T1000 (cell line): ENCODE measurements at regions not wholly inside any gene's neighbourhood (a gene's known extent, or its start where the extent isn't known, plus 50 kb on each side); places are given as distances from the start of the nearest gene placed in this dataset.
A peak's percentile ranks its signal among the peaks of the same experiment; 100 is the strongest.

Source experiments
- DNase-seq: peaks from one replicate; lab custom pipeline; 2025; ENCODE audit warnings: mixed read lengths; lab: John Stamatoyannopoulos, UW

DNA sequence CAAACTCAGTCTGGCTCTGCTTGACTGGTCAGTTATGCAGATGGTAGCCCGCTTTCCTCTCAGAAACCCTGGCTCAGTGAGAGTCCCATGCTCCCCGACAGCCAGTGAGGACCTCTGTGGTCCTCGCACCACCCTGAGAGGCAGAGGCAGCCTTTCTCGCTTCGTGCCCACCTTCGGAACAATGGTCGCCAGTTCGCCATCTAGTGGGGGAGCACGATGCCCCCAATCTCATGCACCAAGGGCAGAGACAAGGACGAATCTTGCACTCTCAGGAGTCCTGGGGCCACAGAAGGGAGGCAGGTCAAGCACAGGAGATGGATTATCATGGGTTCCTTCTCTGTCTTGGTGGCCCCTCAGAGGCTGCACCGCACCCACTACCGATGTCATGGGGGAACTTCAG is 75.2 kb downstream of the RHCG start:
- no peak for DNase-seq

DNA sequence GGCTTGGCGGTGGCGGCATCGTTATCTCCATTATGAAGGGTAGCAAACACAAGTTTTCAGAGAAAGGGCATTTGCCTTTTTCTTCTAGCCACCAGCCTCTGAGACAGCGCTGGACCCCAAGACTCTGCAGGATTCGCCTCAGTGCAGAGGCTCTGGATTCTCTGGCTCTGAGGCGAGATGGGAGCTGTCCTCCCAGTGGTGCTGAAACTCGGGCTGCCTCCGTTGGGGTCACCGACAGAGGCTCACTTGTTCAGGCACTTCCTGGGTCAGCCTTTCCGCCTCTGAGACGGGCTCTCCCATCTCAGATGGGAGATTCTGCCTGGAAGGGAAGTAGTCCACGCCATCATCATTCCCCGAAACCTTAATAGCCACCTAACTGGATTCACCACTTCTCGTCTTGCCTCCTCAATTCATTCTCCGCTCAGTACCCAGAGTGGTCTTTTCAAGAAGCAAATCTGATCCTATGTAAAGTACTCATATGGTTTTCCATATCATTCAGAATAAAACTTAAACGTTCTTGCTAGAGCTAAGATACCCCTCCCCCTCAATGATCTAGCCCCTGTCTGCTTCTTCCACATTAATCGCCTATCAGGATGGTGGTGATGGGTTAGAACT is 76.9 kb downstream of the RHCG start:
- DNase-seq, result no peak

GRCh38 chr15:89417206-89417725 is 79.1 kb downstream of the RHCG start:
- DNase-seq, result no peak

DNA sequence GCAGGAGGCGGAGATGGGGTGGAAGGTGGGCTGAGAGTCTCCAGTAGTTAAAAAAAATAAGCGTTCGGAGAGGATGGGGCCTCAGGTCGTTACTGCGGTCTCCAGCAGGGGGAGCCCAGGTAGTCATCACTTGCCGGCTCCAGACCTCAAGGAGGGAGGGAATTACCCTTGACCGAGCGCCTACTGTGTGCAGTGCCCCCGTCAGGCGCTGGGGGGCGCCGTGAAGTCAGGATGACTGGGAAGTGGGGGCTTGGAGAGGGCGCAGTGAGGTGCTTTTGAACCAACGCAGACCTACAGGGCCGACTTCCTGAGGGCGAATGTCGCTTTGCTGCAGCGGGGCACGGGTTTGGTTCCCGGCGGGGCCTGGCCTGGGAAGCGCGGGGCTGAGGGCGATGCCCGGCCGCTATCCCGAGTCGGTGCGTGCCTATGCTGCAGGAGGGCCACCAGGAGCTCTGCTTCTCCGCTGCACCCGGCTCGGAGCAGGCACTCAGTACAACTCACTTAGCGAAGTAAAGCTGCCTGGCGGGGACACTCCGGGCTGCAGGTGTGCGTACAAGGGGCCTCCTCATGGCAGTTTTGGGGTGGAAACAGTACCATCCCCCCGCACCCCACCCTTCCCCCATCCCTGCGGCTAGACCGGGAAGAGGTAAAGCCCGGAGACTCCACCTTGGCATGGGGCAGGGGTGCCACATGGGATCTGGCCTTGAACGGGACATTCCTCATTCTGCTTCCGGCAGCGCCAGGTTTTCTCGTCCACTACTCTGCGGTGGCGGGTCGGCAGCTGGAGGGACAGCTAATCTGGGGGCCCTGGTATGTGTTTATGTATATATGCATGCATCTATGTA is 79.8 kb downstream of the RHCG start:
- peak; percentile 3 for DNase-seq

GRCh38 chr15:89414571-89414970 is 79.9 kb upstream of the POLG start:
- DNase-seq, result no peak

DNA sequence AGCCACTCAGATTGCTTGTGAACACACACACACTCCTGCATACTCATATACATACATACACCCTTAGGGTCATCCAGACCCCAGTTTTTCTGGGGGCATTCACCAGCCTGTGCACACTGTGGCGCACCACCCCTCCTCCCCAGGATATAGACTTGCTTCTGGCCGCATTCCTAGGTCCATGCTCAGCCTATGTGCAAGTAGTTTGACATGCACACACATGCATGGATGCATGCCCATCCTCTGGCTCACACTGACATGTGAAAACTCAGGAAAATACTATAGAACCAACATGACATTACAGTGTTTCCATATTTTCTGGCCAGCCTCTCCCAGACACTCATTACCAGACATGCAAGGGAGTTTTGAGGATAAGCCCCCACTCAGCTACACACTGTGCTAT is 79.3 kb upstream of the POLG start:
- DNase-seq, result no peak

- no peak for DNase-seq
Measured at GRCh38 chr15:89412905-89413411, 78.3 kb upstream of the POLG start.

DNA sequence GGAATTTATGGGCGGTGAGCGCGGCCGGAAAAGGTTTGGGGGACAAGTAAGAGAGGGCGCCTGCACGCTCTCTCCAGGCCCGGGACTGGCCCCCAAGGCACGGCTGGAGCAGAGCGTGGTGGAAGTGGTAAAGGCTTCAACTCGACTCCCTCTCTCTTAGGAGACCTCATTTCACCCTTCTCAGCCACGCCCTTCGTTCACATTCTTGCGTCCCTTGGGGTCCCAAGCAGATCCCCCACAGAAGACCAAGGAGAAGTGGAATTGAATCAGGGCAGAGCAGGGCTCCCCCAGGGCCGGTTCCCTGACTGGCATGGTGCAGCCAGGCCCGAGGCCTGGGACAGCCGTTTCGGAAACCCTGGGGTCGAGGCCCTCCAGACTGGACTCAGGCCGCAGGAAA is 75.4 kb upstream of the POLG start:
- no peak for DNase-seq

- DNase-seq, result no peak
Measured at GRCh38 chr15:89409184-89410038, 74.8 kb upstream of the POLG start.

DNA sequence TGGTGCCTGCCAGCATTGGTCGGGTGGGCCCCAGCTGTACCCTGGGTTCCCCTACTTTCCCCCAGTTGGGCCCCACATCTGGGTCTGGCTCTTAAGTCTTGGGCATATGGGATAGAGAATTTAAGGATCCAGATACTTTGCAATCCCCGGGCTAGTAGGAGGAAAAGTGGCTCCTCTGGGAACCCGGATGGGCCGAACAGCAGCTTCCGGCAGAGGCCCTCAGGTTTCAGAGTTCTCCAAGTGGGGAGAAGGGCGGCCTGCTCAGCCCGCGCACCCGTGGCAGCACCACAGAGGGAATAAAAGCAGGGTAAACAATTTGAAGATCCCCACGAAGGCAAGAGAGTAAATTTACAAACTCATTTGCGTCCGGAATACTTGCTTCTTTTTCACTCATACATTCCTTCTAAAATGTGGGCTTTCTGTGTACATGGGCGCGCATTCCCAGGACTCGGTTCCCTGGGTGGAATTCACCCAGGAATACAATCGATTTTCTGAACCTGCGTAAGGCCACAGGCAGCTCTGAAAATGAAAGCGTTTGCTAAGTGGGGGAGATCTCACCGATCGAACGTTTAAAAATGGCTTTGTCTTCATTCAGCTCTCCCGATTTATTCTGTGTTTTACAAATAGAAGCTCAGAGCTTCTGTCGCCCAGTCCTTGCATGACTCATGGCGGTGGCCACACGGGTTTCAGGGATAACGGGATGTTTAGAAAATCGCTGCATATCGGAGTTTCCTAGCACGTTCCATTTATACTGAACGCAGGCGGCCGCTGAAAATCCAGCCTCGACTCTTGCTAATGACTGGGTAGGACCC is 74.0 kb upstream of the POLG start:
- no peak for DNase-seq

DNA sequence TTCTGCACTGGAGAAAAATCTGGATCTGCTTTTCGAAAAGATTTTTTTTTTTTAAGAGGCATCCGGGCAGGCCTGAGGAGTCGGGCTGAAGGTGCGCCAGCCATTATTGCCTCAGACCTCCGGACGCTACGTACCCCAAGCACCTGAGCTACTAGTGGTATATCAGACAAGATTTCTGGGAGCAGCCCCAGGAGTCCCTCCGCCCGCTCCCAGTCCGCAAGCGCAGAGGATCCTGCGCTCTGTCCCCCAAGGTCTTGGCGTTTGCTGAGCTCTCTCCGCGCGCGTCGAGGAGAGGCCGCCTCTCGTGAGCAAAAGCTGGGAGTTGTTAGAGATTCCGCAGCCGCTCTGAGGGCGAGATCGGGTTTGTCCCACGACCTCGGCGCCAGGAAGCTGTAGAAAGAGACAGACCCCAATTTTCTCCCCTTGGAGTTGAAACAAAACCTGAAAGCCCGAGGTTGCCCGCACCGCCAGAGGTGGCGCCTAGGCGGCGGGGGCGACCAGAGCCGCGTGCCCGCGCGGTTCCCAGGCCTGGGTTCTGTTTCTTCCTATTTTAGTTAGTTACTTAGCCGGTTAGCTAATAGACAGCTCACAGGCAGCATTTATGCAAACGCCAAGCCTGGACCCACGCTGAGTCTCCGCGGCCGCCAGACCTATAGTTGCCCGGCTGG is 72.5 kb upstream of the POLG start:
- DNase-seq, result no peak

GRCh38 chr15:89406218-89406939 is 71.8 kb upstream of the POLG start:
- DNase-seq, result no peak

DNA sequence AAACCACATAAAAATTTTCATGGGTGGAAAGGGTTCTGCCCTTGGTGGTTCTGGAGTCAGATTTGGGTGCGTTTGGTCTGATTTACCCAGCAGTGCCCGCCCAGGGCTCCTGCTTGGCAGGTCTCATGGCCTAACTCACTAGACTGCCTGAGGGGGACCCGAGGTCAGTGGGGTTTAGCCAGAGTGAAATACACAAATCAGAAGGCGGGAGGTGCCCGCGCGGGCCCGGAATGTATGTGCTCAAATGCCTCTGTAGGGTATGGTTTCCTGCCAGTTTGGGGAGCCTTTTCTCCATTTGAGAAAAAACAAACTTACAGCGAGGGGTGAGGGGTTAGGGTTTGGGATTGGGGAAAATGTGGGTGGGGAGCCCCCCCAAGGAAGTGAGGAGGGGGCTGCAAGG is 70.9 kb upstream of the POLG start:
- DNase-seq, result no peak

- no peak for DNase-seq
Measured at GRCh38 chr15:89404023-89404422, 69.4 kb upstream of the POLG start.

DNA sequence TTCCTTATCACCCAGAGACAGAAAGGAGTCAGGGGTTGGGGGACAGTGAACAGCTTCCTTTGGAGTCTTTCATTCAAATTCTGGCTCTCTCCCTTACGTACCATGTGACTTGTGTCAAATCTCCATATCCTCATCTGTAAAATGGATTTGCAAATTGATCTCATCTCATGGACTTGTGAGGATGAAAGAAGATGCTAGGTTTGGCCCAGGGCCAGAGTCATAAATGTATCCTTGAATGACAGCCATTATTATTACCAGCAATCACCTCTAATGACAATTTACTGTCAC is 67.8 kb upstream of the POLG start:
- no peak for DNase-seq

DNA sequence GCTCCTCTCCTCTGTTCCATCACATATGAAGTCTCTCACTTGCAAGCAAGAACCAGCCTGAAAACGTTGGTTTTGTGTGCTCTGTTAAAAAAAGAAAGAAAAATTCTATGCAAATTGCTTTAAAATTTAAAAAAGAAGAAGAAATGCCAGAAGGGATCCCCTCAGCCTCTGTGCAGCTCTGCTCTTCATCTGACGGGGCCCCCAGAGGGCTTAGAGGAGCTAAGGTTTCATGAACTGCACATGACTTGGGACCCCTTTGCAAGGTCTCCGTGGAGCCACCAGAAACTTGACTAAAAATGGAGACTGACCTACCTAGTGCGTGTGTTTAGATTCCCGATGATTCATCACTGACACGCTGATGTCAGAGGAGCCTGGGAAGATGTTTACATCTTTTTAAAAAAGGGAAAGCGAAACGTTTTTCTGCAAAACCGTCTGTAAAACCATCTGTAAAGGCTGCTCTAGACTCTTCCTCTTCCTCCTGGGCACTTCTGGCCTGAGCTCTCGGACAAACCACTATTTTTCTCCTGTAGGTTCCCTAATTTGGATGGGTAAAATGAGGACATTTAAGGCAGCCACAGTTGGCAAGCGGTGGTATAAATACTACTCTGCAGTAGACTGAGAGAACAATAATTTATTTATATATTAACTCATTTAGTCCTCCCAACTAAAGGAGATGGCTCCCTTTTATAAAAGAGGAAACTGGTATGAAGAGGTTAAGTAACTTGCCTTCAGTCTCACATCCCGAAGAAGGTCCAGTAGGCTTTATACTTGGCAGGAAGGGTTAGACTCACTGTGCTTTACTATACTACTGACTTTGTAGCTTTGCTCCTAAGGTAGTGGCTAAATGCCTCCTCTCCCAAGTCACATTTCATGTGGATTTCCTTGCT is 67.2 kb upstream of the POLG start:
- DNase-seq, result no peak

GRCh38 chr15:89400782-89401545 is 66.3 kb upstream of the POLG start:
- DNase-seq, result no peak

DNA sequence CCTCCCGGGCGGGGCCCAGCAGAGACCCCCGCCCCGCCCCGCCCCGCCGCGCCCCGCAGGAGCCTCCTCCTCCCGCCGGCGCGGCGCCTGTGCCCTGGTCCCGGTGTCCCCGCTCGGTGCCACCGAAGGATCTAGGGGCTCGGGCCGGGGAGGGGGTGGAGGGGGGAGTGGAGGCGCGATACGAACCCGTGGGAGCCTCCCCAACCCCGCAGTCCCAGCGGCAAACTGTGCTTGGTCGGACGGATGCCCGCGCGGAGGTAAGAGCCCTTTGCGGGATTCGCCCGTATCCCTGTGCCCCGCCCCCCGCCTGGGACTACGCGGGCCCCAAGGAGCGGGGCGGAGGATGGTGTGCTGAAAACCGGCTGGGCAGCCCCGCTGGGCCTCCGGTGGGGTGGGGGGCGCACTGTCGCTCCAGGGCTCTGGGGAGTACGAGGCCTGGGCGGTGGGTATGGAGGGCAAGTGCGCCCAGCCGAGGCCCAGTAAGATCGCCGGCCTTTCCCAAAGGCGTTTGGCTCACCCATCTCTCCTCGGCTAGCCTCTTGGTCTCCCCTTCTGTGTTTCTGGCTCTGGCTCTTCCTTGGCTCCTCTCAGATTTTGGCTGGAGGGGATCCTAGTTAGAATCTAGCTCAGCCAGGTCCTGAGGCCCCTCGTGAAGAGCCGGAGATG is 65.6 kb upstream of the POLG start:
- no peak for DNase-seq
